Activated T-helper 17 cell treated with anti-CD3 and anti-CD28 coated beads, Interleukin-2, amount 50 U/mL, for 72 hours (primary cell): ENCODE measurements at regions not wholly inside any gene's neighbourhood (a gene's known extent, or its start where the extent isn't known, plus 50 kb on each side); places are given as distances from the start of the nearest gene placed in this dataset.

Experiments
- ATAC-seq: fragments of 150-1000 bp; cut with Tn5 transposase; replicated peaks from 2 replicates; pipeline ENCODE4 v1.10.0; 2021; ENCODE audit warnings: mild to moderate bottlenecking, moderate library complexity
- H3K27ac Mint-ChIP-seq: one replicate; pipeline ENCODE4 v1.8.0; 2022; ENCODE audit warnings: mixed read lengths
- H3K27me3 Mint-ChIP-seq: one replicate; pipeline ENCODE4 v1.8.0; 2022; ENCODE audit warnings: mixed read lengths
- H3K36me3 Mint-ChIP-seq: one replicate; pipeline ENCODE4 v1.8.0; 2022; ENCODE audit warnings: low read depth, mild to moderate bottlenecking, mixed read lengths
- H3K4me1 Mint-ChIP-seq: one replicate; pipeline ENCODE4 v1.8.0; 2022; ENCODE audit warnings: mixed read lengths
- H3K4me3 Mint-ChIP-seq: one replicate; pipeline ENCODE4 v1.8.0; 2022; ENCODE audit warnings: mild to moderate bottlenecking, mixed read lengths
- H3K9me3 Mint-ChIP-seq: one replicate; pipeline ENCODE4 v1.8.0; 2022; ENCODE audit warnings: mixed read lengths

DNA sequence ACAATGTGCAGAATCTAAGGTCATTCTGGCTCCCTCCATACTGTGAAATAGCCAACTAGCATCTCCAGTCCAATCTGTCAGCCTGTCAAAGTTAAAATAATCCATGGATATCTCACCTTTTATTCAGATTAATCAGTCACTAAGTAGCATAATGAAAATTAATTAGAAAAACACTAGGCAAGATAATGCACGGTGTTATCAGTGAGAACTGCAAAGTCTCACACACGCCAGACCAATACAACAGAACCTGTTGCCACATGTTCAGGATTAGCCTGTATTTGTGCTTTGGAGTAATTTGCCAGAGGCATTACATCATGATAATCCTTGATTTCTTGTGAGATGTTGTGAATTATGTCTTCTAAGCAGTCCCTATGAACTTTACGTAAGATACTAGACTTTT is 820.4 kb upstream of the ALCAM start:
- no peaks in the 10 kb centered on the region for H3K36me3 Mint-ChIP-seq
- H3K4me1 Mint-ChIP-seq: no peaks in the 10 kb centered on the region
- no peak overlapping the region for H3K27ac Mint-ChIP-seq
- H3K9me3 Mint-ChIP-seq: no peaks in the 10 kb centered on the region
- no peak overlapping the region for H3K4me3 Mint-ChIP-seq
- no peak for ATAC-seq
- peaks cover 4% of the 10 kb centered on the region for H3K27me3 Mint-ChIP-seq

DNA sequence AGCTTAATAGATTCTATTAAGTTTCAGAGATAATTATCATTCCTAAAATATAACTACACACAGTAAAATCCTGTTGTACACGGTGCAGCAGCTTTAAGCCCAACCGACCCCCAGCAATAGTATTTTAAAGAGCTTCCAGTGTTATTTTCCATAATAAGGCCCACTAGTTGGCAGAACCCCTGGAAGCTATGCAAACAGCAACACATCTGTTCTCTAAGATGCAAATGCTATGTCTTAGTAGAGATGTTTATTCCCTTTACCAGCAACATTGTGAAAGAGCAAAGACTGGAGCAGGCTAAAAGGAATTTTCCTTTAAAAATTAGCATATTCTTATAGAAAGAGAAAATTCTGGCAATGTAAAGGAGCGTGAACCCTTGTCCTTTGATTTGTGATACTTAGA is 819.7 kb upstream of the ALCAM start:
- H3K4me1 Mint-ChIP-seq: no peaks in the 10 kb centered on the region
- H3K27ac Mint-ChIP-seq: no peak overlapping the region
- no peak overlapping the region for H3K4me3 Mint-ChIP-seq
- no peaks in the 10 kb centered on the region for H3K36me3 Mint-ChIP-seq
- peaks cover 4% of the 10 kb centered on the region for H3K27me3 Mint-ChIP-seq
- no peaks in the 10 kb centered on the region for H3K9me3 Mint-ChIP-seq
- no peak for ATAC-seq

DNA sequence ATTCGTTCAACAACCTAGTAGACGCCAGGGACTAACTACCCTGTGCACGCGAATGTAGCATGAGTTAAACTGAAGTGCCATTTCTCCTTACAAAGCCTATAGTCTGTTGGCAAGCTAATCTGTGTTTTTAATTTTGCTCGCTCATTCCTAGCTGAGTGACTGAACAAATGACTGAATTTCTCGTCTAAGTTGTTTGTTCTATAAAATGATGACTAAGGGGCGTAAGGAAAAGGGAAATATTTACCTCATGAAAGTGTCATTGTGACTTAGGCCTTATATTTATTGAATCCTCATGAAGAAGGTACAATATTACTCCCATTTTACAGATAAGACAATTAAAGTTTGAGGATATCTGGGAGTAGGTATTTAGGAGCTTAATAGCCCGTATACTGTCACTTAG is 818.3 kb upstream of the ALCAM start:
- H3K27ac Mint-ChIP-seq: no peak overlapping the region
- H3K4me3 Mint-ChIP-seq: no peak overlapping the region
- H3K27me3 Mint-ChIP-seq: peaks cover 4% of the 10 kb centered on the region
- no peaks in the 10 kb centered on the region for H3K9me3 Mint-ChIP-seq
- no peaks in the 10 kb centered on the region for H3K36me3 Mint-ChIP-seq
- no peak for ATAC-seq
- no peaks in the 10 kb centered on the region for H3K4me1 Mint-ChIP-seq

DNA sequence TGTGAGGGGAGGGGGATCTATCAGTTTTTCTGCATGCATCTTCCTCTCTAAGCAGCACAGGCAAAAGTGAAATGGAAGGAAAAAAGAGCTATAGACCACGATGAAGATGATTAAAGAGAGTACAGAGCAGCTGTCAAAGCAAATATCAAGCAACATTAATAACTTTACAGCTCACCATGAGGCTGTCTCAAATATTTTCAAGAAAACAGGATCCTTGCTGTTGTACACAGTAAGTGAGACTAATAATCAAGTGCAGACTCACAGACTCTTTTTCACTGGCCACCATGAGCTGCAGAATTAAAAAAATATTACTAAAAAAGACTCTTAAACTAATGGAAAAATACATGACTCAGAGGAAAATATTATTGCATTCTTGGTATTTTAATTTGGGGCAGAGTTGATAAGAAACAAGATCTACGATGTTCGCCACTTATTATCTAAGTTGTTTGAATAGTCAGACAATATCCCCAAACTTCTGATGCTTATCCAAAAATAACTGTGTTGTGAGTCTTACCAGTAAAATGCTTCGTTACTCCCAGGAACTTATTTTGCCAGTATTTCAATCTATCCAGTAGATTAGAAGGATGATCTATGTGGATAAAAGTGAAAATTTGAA is 817.5 kb upstream of the ALCAM start:
- Mint-ChIP-seq H3K4me3 (no peak overlapping the region), H3K36me3 (no peaks in the 10 kb centered on the region), H3K4me1 (no peaks in the 10 kb centered on the region), H3K27me3 (peaks cover 4% of the 10 kb centered on the region), H3K9me3 (no peaks in the 10 kb centered on the region), H3K27ac (no peak overlapping the region)
- no peak for ATAC-seq

DNA sequence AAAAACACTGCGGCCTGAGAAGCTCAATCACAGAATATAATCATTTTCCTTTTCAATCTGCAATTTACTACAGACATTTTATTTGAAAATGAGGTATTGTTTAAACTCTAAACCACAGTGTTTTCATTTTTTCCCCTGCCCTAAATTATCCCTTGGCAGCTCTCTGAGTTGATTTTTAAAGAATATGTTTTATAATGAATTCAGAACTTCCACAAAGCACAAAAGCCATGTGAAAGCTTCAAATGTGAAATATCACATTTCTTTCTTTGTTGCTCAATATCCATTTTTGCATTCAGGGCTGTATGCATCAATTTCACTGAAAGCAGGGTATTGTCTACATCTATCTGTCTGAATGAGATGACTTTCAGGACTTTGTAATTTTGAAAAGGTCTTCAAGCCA is 813.6 kb upstream of the ALCAM start:
- Mint-ChIP-seq H3K4me1 (no peaks in the 10 kb centered on the region), H3K27me3 (peaks cover under 1% of the 10 kb centered on the region), H3K9me3 (no peaks in the 10 kb centered on the region), H3K27ac (no peak overlapping the region), H3K36me3 (no peaks in the 10 kb centered on the region), H3K4me3 (no peak overlapping the region)
- no peak for ATAC-seq

DNA sequence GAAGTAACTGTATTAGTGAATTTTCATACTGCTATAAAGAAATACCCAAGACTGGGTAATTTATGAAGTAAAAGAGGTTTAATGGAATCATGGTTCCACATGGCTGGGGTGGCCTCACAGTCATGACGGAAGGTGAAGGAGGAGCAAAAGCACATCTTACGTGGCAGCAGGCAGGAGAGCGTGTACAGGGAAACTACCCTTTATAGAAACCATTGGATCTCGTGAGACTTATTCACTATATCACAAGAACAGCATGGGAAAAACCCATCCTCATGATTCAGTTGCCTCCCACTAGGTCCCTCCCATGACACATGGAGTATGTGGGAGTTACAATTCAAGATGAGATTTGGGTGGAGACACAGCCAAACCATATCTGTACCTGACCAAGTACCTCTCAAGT is 812.3 kb upstream of the ALCAM start:
- H3K27ac Mint-ChIP-seq: no peak overlapping the region
- H3K9me3 Mint-ChIP-seq: no peaks in the 10 kb centered on the region
- peak; percentile 87 for ATAC-seq
- H3K4me3 Mint-ChIP-seq: no peak overlapping the region
- H3K27me3 Mint-ChIP-seq: no peaks in the 10 kb centered on the region
- no peaks in the 10 kb centered on the region for H3K4me1 Mint-ChIP-seq
- no peaks in the 10 kb centered on the region for H3K36me3 Mint-ChIP-seq

DNA sequence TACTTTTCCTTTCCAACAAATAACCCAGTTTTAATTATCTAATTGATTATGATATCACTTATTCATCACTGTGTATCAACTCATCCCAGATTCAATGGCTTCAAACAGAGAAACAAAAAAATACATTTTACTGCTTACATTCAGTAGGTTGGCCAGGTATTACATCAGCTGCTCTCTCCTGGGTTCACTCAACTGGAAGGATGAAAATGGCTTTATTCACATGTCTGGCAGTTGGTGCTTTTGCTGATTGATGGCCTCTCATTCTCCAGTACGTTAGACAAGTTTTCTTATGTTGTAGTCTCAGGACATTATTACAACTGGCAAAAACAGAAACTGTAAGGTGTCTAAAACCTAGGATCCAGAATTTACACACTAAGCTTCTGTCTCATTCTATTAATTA is 811.0 kb upstream of the ALCAM start:
- no peaks in the 10 kb centered on the region for H3K9me3 Mint-ChIP-seq
- H3K4me1 Mint-ChIP-seq: no peaks in the 10 kb centered on the region
- H3K36me3 Mint-ChIP-seq: no peaks in the 10 kb centered on the region
- no peak overlapping the region for H3K27ac Mint-ChIP-seq
- no peak for ATAC-seq
- H3K27me3 Mint-ChIP-seq: no peaks in the 10 kb centered on the region
- no peak overlapping the region for H3K4me3 Mint-ChIP-seq

DNA sequence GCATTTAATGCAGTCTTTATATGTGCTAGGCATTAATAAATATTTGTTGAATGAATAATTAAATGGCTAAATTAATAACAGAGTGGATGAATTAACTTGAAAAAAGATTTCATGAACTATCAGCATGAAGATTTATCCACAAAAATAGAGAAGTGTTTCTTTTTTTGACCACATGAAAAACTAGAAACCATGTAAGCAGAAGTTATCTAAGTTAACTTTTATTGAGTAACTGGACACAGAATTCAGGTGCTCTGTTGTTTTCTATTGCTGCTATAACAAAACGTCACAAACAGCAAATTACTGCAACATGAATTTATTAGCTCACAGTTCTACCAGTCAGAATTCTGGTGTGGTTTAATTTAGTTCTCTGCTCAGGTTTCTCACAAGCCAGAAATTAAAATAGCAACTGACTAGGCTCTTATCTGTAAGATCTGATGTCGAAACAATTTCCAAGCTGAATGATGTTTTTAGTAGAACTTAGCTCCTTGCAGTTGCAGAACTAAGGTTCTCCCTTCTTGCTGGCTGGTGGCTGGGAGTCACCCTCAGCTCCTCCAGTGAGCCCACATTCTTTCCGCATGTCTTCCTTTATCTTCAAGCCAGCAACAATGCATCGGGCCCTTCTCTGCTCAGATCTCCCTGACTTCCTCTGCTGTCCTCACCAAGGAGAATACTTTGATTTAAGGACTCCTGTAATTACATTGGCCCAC is 810.2 kb upstream of the ALCAM start:
- no peaks in the 10 kb centered on the region for H3K9me3 Mint-ChIP-seq
- peaks cover 5% of the 10 kb centered on the region for H3K4me1 Mint-ChIP-seq
- H3K27me3 Mint-ChIP-seq: no peaks in the 10 kb centered on the region
- H3K4me3 Mint-ChIP-seq: no peak overlapping the region
- no peak for ATAC-seq
- H3K36me3 Mint-ChIP-seq: no peaks in the 10 kb centered on the region
- no peak overlapping the region for H3K27ac Mint-ChIP-seq

DNA sequence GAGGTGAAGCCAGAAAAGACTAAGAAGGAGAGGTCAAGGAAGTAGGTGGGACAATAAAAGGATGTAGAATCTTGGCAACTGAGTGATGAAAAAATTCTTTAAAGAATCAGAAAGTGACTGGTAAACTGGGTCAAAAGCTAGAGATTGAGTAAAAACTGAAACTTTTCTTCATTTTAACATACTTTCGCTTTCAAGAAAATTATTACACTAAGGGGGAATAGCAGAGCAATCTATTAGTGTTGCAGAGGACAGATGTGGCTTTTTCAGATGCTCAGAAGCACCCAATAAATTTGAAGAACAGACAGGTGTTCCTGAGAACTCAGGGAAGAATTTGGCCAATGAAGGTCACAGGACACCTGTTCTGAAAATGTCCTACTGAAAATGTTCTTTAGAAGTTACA is 805.4 kb upstream of the ALCAM start:
- Mint-ChIP-seq H3K4me3 (no peak overlapping the region), H3K9me3 (no peaks in the 10 kb centered on the region), H3K36me3 (no peaks in the 10 kb centered on the region), H3K27me3 (peaks cover 3% of the 10 kb centered on the region), H3K4me1 (peaks cover 5% of the 10 kb centered on the region), H3K27ac (no peak overlapping the region)
- ATAC-seq: no peak

DNA sequence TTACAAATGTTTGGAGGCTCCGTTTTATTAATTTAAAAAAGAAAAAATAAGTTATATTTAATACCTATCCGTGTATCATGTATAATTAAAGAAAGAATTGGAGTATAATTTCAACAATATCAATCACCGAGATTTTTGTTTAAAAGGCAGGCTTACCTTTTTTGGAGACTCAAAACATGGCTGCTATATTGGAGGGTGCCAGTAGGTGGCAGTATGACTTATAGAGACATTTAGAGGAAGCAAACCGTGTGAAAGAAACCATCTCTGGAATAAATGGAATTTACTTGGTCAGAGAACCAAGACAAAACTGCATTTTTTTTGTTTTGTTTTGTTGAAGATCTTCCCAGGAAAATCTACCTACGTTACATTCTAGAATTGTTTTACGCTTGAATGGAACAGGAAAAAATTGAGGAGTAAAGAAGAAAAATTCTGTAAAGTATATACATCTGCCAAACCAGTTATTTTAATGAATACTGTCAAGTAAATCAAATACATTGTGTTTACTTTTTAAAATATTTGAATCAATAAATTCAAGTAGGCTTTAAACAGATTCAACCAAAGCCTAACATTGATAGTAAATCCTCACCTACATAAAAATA is 802.6 kb upstream of the ALCAM start:
- Mint-ChIP-seq H3K4me1 (peaks cover 5% of the 10 kb centered on the region), H3K36me3 (no peaks in the 10 kb centered on the region), H3K4me3 (no peak overlapping the region), H3K27ac (no peak overlapping the region), H3K27me3 (peaks cover 3% of the 10 kb centered on the region), H3K9me3 (no peaks in the 10 kb centered on the region)
- no peak for ATAC-seq

DNA sequence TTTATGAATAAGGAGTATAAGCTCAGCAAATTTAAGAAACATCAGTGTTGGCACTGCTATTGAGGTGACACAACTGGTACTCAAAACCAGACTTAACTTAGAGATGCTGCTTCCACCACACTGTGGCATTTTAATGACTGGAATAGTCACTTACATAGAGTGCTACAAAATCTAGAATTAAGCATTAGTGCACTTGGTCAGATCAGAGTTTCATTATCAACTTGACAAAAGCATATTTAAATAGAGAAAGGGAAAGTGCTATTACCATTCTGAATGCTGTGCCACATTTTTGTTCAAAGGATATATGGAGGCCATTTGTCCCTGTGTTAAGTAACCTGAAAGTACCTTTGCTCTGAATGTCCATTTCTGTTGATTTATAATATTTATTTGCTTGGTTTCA is 800.7 kb upstream of the ALCAM start:
- no peak for ATAC-seq
- Mint-ChIP-seq H3K4me1 (peaks cover 3% of the 10 kb centered on the region), H3K27ac (no peak overlapping the region), H3K36me3 (no peaks in the 10 kb centered on the region), H3K27me3 (peaks cover 6% of the 10 kb centered on the region), H3K9me3 (no peaks in the 10 kb centered on the region), H3K4me3 (no peak overlapping the region)

DNA sequence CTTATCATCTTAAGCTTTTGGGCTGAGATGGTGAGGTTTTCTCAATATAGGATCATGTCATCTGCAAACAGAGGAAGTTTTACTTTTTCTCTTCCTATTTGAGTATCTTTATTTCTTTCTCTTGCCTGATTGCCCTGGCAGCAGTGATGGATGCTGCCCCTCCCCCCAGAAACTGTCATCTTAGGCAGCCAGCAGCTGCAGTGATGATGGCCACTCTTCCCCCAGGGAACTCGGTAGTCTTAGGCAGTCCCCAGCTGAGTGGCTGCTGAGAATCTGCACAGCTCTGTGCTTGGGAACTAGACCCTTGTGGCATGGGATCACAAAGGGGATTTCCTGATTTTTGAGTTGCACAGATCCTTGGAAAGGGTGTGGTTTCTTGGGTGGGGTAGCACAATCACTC is 791.1 kb upstream of the ALCAM start:
- Mint-ChIP-seq H3K4me1 (no peaks in the 10 kb centered on the region), H3K9me3 (peaks cover 9% of the 10 kb centered on the region), H3K4me3 (no peak overlapping the region), H3K27me3 (peaks cover 11% of the 10 kb centered on the region), H3K27ac (no peak overlapping the region), H3K36me3 (no peaks in the 10 kb centered on the region)
- ATAC-seq: no peak

DNA sequence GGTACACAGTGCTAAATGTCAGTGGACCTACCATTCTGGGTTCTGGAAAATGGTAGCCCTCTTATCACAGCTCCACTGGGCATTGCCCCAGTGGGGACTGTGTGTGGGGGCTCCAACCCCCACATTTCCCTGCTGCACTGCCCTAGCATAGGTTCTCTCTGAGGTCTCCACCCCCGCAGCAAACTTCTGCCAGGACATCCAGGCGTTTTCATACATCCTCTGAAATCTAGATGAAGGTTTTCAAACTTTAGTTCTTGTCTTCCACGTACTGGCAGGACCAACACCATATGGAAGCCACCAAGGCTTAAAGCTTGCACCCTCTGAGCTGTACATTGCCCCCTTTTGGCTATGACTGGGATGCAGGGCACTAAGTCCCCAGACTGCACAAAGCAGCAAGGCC is 788.2 kb upstream of the ALCAM start:
- Mint-ChIP-seq H3K4me3 (no peak overlapping the region), H3K36me3 (no peaks in the 10 kb centered on the region), H3K27me3 (peaks cover 12% of the 10 kb centered on the region), H3K4me1 (no peaks in the 10 kb centered on the region), H3K27ac (no peak overlapping the region), H3K9me3 (peaks cover 9% of the 10 kb centered on the region)
- no peak for ATAC-seq

DNA sequence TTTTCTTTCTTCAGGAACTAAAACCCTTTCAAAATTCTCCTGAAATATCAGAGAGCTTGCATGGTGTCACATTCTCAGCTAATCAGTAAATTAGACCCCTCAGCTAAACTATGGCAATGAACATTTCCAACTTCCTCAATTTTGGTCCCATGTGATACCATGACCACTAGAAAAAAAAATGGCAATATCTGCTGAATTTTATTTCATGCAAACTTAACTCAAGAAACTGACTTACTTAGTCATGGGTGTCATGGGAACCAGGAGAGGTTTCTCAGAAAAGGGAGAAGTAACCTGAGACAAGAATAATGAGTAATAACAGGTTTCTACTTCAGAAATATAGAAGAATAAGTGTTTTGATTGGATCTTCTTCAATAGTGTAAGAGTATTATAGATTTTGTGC is 784.6 kb upstream of the ALCAM start:
- no peak for ATAC-seq
- Mint-ChIP-seq H3K27me3 (peaks cover 12% of the 10 kb centered on the region), H3K9me3 (peaks cover 9% of the 10 kb centered on the region), H3K4me1 (no peaks in the 10 kb centered on the region), H3K36me3 (no peaks in the 10 kb centered on the region), H3K4me3 (no peak overlapping the region), H3K27ac (no peak overlapping the region)

DNA sequence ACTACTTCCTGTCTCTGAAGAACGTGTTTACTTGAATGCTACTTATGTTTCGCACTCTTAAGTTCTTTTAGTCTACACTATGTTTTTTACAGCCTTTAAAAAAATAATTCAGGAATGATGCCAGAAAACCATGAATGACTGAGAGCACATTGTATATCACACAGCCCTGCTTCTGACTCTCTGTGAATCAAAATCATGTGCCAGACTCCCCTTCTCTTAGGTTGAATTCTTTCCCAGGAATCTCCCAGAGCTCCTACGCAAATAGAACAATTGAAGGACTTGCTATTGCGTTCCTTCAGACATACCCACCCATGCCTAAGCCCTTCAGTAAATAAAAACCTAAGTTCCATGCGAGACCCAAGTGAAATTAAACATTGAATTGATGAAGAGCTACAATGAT is 782.0 kb upstream of the ALCAM start:
- no peak overlapping the region for H3K4me3 Mint-ChIP-seq
- H3K36me3 Mint-ChIP-seq: no peaks in the 10 kb centered on the region
- peaks cover 10% of the 10 kb centered on the region for H3K27me3 Mint-ChIP-seq
- no peak overlapping the region for H3K27ac Mint-ChIP-seq
- ATAC-seq: no peak
- no peaks in the 10 kb centered on the region for H3K4me1 Mint-ChIP-seq
- no peaks in the 10 kb centered on the region for H3K9me3 Mint-ChIP-seq
